Bronchial epithelial cell (primary cell): ENCODE measurements at regions not wholly inside any gene's neighbourhood (a gene's known extent, or its start where the extent isn't known, plus 50 kb on each side); places are given as distances from the start of the nearest gene placed in this dataset.
A peak's percentile ranks its signal among the peaks of the same experiment; 100 is the strongest.

Source experiments
- DNase-seq: peaks from one replicate; pipeline ENCODE4 v3.0.0-alpha.2; 2010; ENCODE audit warnings: low read depth
- FAIRE-seq: peaks from 2 replicates; lab custom pipeline; 2011; peaks lifted over from hg19 to GRCh38; lab: Jason Lieb, UNC
- H3K27me3 ChIP-seq: 2 replicates; pipeline ENCODE4 v1.5.1; 2011; ENCODE audit warnings: low read length; ENCODE audit not compliant: control insufficient read depth, insufficient read depth
- H3K36me3 ChIP-seq: 2 replicates; pipeline ENCODE4 v1.5.1; 2011; ENCODE audit warnings: low read length; ENCODE audit not compliant: control insufficient read depth, insufficient read depth
- H3K4me3 ChIP-seq: 2 replicates; pipeline ENCODE4 v1.5.1; 2011; ENCODE audit warnings: mild to moderate bottlenecking, low read depth, low read length, control low read depth
- CTCF ChIP-seq: IDR thresholded peaks from 2 replicates; pipeline ENCODE4 v1.5.1; 2011; ENCODE audit warnings: mild to moderate bottlenecking, moderate library complexity, low read length, control low read depth, inconsistent platforms; ENCODE audit not compliant: insufficient read depth, severe bottlenecking

GRCh38 chr7:132022188-132022587 lies 465.8 kb upstream of the PODXL start:
- H3K36me3 ChIP-seq: no peaks in the 10 kb centered on the region
- no peaks in the 10 kb centered on the region for H3K27me3 ChIP-seq
- FAIRE-seq (no peak), DNase-seq (no peak)
- no peak overlapping the region for H3K4me3 ChIP-seq
- TF ChIP-seq CTCF: no peak

DNA sequence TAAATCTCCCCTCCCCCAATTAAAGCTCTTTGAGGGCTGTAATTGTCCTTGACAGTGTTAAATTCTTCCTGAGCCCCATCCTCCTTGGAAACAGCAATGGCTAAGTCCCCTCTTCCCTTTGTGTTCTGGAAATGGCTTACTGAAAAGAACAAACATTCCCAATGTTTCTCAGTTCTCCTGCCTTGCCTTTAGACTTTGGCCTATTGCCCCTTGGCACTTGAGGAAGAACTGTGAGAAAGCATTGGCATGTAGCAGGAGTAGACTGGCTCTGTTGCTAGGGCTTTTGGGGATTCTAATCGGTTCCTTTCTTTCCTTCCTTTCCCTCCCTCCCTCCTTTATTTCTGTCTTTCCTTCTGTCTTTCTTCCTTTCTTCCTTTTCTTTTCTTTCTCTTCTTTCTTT lies 463.3 kb upstream of the PODXL start:
- DNase-seq (no peak), FAIRE-seq (peak; percentile 7)
- Histone ChIP-seq H3K4me3 (no peak overlapping the region), H3K36me3 (no peaks in the 10 kb centered on the region), H3K27me3 (no peaks in the 10 kb centered on the region)
- no peak for TF ChIP-seq CTCF

DNA sequence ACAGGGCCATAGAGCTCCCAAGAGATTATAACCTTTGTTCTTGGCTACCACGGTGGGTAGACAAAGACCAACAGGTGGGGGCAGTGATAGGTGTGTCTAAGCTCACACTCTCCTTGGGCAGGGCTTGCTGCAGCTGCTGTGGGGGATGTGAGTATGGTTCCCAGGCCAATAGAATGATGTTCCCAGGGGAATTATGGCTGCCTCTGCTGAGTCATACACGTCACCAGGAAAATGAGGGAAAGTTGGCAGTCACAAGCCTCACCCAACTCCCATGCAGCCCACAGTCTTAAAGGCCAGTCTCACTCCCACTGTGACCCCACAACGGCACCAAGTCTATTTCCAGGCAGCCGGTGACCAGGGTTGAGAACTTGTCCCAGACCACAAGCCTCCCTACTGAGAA lies 453.4 kb upstream of the PODXL start:
- no peaks in the 10 kb centered on the region for H3K36me3 ChIP-seq
- H3K4me3 ChIP-seq: no peak overlapping the region
- no peaks in the 10 kb centered on the region for H3K27me3 ChIP-seq
- FAIRE-seq (no peak), DNase-seq (no peak)
- TF ChIP-seq CTCF: no peak

- FAIRE-seq: no peak
- Histone ChIP-seq H3K27me3 (no peaks in the 10 kb centered on the region), H3K36me3 (no peaks in the 10 kb centered on the region), H3K4me3 (no peak overlapping the region)
- TF ChIP-seq CTCF: no peak
- peak; percentile 6 for DNase-seq
These were observed 448.1 kb upstream of the PODXL start for GRCh38 chr7:132004529-132004928.

- FAIRE-seq (no peak), DNase-seq (peak; percentile 55)
- TF ChIP-seq CTCF: no peak
- H3K36me3 ChIP-seq: no peaks in the 10 kb centered on the region
- H3K4me3 ChIP-seq: no peak overlapping the region
- H3K27me3 ChIP-seq: no peaks in the 10 kb centered on the region
These were observed 446.0 kb upstream of the PODXL start for GRCh38 chr7:132002343-132002968.

- DNase-seq (no peak), FAIRE-seq (no peak)
- no peaks in the 10 kb centered on the region for H3K36me3 ChIP-seq
- H3K27me3 ChIP-seq: no peaks in the 10 kb centered on the region
- no peak for TF ChIP-seq CTCF
- H3K4me3 ChIP-seq: no peak overlapping the region
These were observed 444.7 kb upstream of the PODXL start for GRCh38 chr7:132001146-132001545.
